A549 (cell line): ENCODE measurements at regions not wholly inside any gene's neighbourhood (a gene's known extent, or its start where the extent isn't known, plus 50 kb on each side); places are given as distances from the start of the nearest gene placed in this dataset.

Source experiments
- ATAC-seq, 2 experiments: fragments of 200-7000 bp in 1 of 2; fragments of >200 bp in 1 of 2; cut with Nextera tagmentation in 1 of 2; cut with Tn5 transposase in 1 of 2; 3 replicates each; pipeline versions ENCODE4 v1.8.0 to v1.9.1; 2018 to 2020; ENCODE audit warnings: mild to moderate bottlenecking in 1 of 2, moderate library complexity in 1 of 2
- CTCF ChIA-PET: fragments of 300-600 bp; sonication (Branson Sonifier 250); formaldehyde crosslinking; extraction: SDS; loops from one replicate; lab custom pipeline; 2021; ENCODE audit warnings: antibody characterized with exemption, inconsistent platforms; lab: Yijun Ruan, JAX
- POLR2A ChIA-PET: fragments of 350-600 bp; formaldehyde crosslinking; extraction: SDS; loops from one replicate; lab custom pipeline; 2021; ENCODE audit warnings: antibody characterized with exemption, inconsistent platforms; lab: Yijun Ruan, JAX
- DNase-seq, 2 experiments: peaks; one replicate each; pipeline versions ENCODE4 v3.0.0 to v3.0.0-alpha.2; 2011 to 2016; ENCODE audit warnings: low read depth in 1 of 2, low spot score in 1 of 2
- FAIRE-seq: peaks from 2 replicates; lab custom pipeline; 2011; peaks lifted over from hg19 to GRCh38; lab: Jason Lieb, UNC
- H3K27ac ChIP-seq, 2 experiments: fragments of >200 bp; sonication (Bioruptor Twin); formaldehyde crosslinking; 3 replicates each; pipeline ENCODE4 v1.5.1; 2016 to 2017
- H3K4me1 ChIP-seq: fragments of >200 bp; sonication (Bioruptor Twin); formaldehyde crosslinking; 3 replicates; pipeline ENCODE4 v1.6.1; 2016
- H3K4me2 ChIP-seq: fragments of >200 bp; sonication (Bioruptor Twin); formaldehyde crosslinking; 3 replicates; pipeline ENCODE4 v1.6.1; 2016
- H3K4me3 ChIP-seq: fragments of >200 bp; sonication (Bioruptor Twin); formaldehyde crosslinking; 3 replicates; pipeline ENCODE4 v1.5.1; 2016
- H3K9me3 ChIP-seq: fragments of >200 bp; sonication (Bioruptor Twin); formaldehyde crosslinking; 3 replicates; pipeline ENCODE4 v1.6.1; 2016
- BHLHE40 ChIP-seq: IDR thresholded peaks from 2 replicates; pipeline ENCODE4 v1.6.1; 2012; ENCODE audit warnings: low read depth, low read length, inconsistent platforms
- CBX2 ChIP-seq: fragments of 200-600 bp; sonication (generic); IDR thresholded peaks from 2 replicates; pipeline ENCODE4 v1.6.1; 2016; ENCODE audit warnings: low read depth, mild to moderate bottlenecking, borderline replicate concordance
- CBX8 ChIP-seq: fragments of 200-600 bp; sonication (generic); IDR thresholded peaks from 2 replicates; pipeline ENCODE4 v1.6.1; 2016
- CEBPB ChIP-seq, 2 experiments: fragments of >200 bp in 1 of 2; sonication (Bioruptor Twin) in 1 of 2; formaldehyde crosslinking in 1 of 2; IDR thresholded peaks; 2 replicates each; pipeline ENCODE4 v1.6.1; 2012 to 2016
- CHD4 ChIP-seq: fragments of 200-600 bp; sonication (generic); IDR thresholded peaks from 2 replicates; pipeline ENCODE4 v1.6.1; 2016; ENCODE audit warnings: antibody characterized with exemption, mild to moderate bottlenecking, borderline replicate concordance
- CTCF ChIP-seq: fragments of >200 bp; sonication (Bioruptor Twin); formaldehyde crosslinking; IDR thresholded peaks from 3 replicates; pipeline ENCODE4 v1.5.1; 2016
- E2F6 ChIP-seq: IDR thresholded peaks from 2 replicates; pipeline ENCODE4 v1.6.1; 2012; ENCODE audit warnings: low read depth, borderline replicate concordance
- EHF ChIP-seq: fragments of 250-450 bp; sonication (Bioruptor Pico); IDR thresholded peaks from 2 replicates; pipeline ENCODE4 v1.5.0; 2020; ENCODE audit warnings: mild to moderate bottlenecking
- EP300 ChIP-seq, 2 experiments: fragments of >200 bp; sonication (Bioruptor Twin); formaldehyde crosslinking; IDR thresholded peaks; 2 replicates in 1 of 2; 3 replicates in 1 of 2; pipeline ENCODE4 v1.6.1; 2016 to 2017
- HEYL ChIP-seq: fragments of 250-450 bp; sonication (Bioruptor Pico); IDR thresholded peaks from 2 replicates; pipeline ENCODE4 v1.8.0; 2021; ENCODE audit warnings: mild to moderate bottlenecking, moderate library complexity
- HOXB13 ChIP-seq: fragments of 250-450 bp; sonication (Bioruptor Pico); IDR thresholded peaks from 2 replicates; pipeline ENCODE4 v1.5.0; 2020; ENCODE audit warnings: low read depth, mild to moderate bottlenecking, moderate library complexity
- JUN ChIP-seq, 2 experiments: fragments of >200 bp; sonication (Bioruptor Twin); formaldehyde crosslinking; IDR thresholded peaks; 2 replicates in 1 of 2; 3 replicates in 1 of 2; pipeline ENCODE4 v1.6.1; 2016 to 2017
- KDM5A ChIP-seq: fragments of 200-600 bp; sonication (generic); IDR thresholded peaks from 2 replicates; pipeline ENCODE4 v1.6.1; 2016; ENCODE audit warnings: antibody characterized with exemption, mild to moderate bottlenecking
- PHF8 ChIP-seq: fragments of 200-600 bp; sonication (generic); IDR thresholded peaks from 2 replicates; pipeline ENCODE4 v1.6.1; 2016; ENCODE audit warnings: low read depth, mild to moderate bottlenecking, antibody characterized with exemption, moderate library complexity, borderline replicate concordance
- RAD21 ChIP-seq, 2 experiments: fragments of >200 bp in 1 of 2; sonication (Bioruptor Twin) in 1 of 2; formaldehyde crosslinking in 1 of 2; IDR thresholded peaks in 1 of 2; conservative IDR thresholded peaks in 1 of 2; 2 replicates in 1 of 2; 3 replicates in 1 of 2; pipeline ENCODE4 v1.6.1; 2012 to 2018; ENCODE audit warnings: inconsistent platforms in 1 of 2
- RARB ChIP-seq: fragments of 250-450 bp; sonication (Bioruptor Pico); IDR thresholded peaks from 2 replicates; pipeline ENCODE4 v1.8.0; 2021; ENCODE audit warnings: mild to moderate bottlenecking, moderate library complexity
- RCOR1 ChIP-seq: fragments of 150-350 bp; IDR thresholded peaks from 2 replicates; pipeline ENCODE4 v1.6.1; 2014; ENCODE audit warnings: antibody characterized with exemption, low read length, low read depth
- RFX5 ChIP-seq: fragments of 450-650 bp; IDR thresholded peaks from 2 replicates; pipeline ENCODE4 v1.7.1; 2014; ENCODE audit warnings: antibody characterized with exemption, mild to moderate bottlenecking, moderate library complexity
- RNF2 ChIP-seq: fragments of 200-600 bp; sonication (generic); IDR thresholded peaks from 2 replicates; pipeline ENCODE4 v1.6.1; 2016; ENCODE audit warnings: low read depth, mild to moderate bottlenecking, antibody characterized with exemption, moderate library complexity, borderline replicate concordance
- TFCP2L1 ChIP-seq: fragments of 250-450 bp; sonication (Bioruptor Pico); IDR thresholded peaks from 2 replicates; pipeline ENCODE4 v1.5.0; 2021; ENCODE audit warnings: mild to moderate bottlenecking
- ZNF302 ChIP-seq: fragments of 250-450 bp; sonication (Bioruptor Pico); IDR thresholded peaks from 2 replicates; pipeline ENCODE4 v1.9.0; 2021; ENCODE audit warnings: inconsistent platforms, mild to moderate bottlenecking, moderate library complexity
- ZSCAN20 ChIP-seq: fragments of 250-450 bp; sonication (Bioruptor Pico); IDR thresholded peaks from 2 replicates; pipeline ENCODE4 v1.8.0; 2022; ENCODE audit warnings: mild to moderate bottlenecking, moderate library complexity
- WGBS: methylation state at CpG from one replicate; pipeline ENCODE4 v1.1.6; 2017; ENCODE audit errors: missing lambda C conversion rate; 5-methylcytosine and 5-hydroxymethylcytosine counted together
- TF ChIP-seq, protein P1 (sequence below): IDR thresholded peaks from 2 replicates; pipeline ENCODE4 v1.6.1; 2012
- TF ChIP-seq, protein P2 (sequence below): fragments of 450-650 bp; IDR thresholded peaks from 2 replicates; pipeline ENCODE4 v1.6.1; 2014; ENCODE audit warnings: antibody characterized with exemption
- TF ChIP-seq, protein P3 (sequence below): fragments of >200 bp; sonication (Bioruptor Twin); formaldehyde crosslinking; IDR thresholded peaks from 3 replicates; pipeline ENCODE4 v1.6.1; 2016
- TF ChIP-seq, protein P4 (sequence below): IDR thresholded peaks from 2 replicates; pipeline ENCODE4 v1.6.1; 2012
- TF ChIP-seq, protein P5 (sequence below): fragments of 150-350 bp; IDR thresholded peaks from 2 replicates; pipeline ENCODE4 v1.6.1; 2014; ENCODE audit warnings: low read depth, mild to moderate bottlenecking, low read length

DNA sequence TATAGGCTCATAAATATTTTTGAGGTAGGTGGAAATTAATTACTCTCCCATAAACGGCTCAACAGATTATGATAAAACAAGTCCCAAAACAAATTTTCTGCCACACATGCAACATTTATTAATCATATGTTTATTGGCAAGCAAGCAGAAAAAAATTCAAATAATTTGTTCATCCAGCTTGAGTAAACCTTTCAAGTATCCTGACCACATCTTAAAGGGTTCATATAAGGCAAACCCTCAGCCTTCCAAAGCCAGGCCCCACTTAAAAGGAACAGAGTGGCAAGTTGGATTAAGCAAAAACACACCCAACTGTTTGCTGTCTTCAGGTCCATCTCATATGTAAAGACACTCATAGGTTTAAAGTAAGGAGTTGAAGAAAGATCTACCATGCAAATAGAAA lies 1042.3 kb downstream of the DIPK2A start:
- ATAC-seq: no peak
- no peak for FAIRE-seq
- WGBS: 17% methylated on average over 1 of the region's 1 CpG

GRCh38 chr3:145015253-145015652 lies 1043.6 kb downstream of the DIPK2A start:
- TF ChIP-seq RARB (CRISPR knock-in tag) (no peak), E2F6 (no peak), HOXB13 (CRISPR knock-in tag) (no peak), RAD21 (conservative IDR thresholded peaks at IDR 0.05 in 1 of 2, IDR thresholded peaks at IDR 0.05 in 1 of 2) (no peak), RNF2 (no peak), CBX2 (no peak), PHF8 (no peak), CBX8 (no peak), TFCP2L1 (CRISPR knock-in tag) (no peak), ZSCAN20 (CRISPR knock-in tag) (no peak), BHLHE40 (no peak), CTCF (no peak), RCOR1 (no peak), HEYL (CRISPR knock-in tag) (no peak), ZNF302 (CRISPR knock-in tag) (no peak)
- TF ChIP-seq, protein P1, sequence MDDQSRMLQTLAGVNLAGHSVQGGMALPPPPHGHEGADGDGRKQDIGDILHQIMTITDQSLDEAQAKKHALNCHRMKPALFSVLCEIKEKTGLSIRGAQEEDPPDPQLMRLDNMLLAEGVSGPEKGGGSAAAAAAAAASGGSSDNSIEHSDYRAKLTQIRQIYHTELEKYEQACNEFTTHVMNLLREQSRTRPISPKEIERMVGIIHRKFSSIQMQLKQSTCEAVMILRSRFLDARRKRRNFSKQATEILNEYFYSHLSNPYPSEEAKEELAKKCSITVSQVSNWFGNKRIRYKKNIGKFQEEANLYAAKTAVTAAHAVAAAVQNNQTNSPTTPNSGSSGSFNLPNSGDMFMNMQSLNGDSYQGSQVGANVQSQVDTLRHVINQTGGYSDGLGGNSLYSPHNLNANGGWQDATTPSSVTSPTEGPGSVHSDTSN: no peak
- TF ChIP-seq, protein P2, sequence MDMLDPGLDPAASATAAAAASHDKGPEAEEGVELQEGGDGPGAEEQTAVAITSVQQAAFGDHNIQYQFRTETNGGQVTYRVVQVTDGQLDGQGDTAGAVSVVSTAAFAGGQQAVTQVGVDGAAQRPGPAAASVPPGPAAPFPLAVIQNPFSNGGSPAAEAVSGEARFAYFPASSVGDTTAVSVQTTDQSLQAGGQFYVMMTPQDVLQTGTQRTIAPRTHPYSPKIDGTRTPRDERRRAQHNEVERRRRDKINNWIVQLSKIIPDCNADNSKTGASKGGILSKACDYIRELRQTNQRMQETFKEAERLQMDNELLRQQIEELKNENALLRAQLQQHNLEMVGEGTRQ: no peak
- TF ChIP-seq, protein P3, sequence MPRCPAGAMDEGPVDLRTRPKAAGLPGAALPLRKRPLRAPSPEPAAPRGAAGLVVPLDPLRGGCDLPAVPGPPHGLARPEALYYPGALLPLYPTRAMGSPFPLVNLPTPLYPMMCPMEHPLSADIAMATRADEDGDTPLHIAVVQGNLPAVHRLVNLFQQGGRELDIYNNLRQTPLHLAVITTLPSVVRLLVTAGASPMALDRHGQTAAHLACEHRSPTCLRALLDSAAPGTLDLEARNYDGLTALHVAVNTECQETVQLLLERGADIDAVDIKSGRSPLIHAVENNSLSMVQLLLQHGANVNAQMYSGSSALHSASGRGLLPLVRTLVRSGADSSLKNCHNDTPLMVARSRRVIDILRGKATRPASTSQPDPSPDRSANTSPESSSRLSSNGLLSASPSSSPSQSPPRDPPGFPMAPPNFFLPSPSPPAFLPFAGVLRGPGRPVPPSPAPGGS: no peak
- TF ChIP-seq, protein P4, sequence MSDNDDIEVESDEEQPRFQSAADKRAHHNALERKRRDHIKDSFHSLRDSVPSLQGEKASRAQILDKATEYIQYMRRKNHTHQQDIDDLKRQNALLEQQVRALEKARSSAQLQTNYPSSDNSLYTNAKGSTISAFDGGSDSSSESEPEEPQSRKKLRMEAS: no peak
- TF ChIP-seq, protein P5, sequence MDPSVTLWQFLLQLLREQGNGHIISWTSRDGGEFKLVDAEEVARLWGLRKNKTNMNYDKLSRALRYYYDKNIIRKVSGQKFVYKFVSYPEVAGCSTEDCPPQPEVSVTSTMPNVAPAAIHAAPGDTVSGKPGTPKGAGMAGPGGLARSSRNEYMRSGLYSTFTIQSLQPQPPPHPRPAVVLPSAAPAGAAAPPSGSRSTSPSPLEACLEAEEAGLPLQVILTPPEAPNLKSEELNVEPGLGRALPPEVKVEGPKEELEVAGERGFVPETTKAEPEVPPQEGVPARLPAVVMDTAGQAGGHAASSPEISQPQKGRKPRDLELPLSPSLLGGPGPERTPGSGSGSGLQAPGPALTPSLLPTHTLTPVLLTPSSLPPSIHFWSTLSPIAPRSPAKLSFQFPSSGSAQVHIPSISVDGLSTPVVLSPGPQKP: no peak
- Histone ChIP-seq H3K27ac (no peak overlapping the region), H3K9me3 (no peaks in the 10 kb centered on the region), H3K4me1 (no peaks in the 10 kb centered on the region), H3K4me2 (no peak overlapping the region), H3K4me3 (no peak overlapping the region)
- 31% methylated on average over 1 of the region's 1 CpG for WGBS
- FAIRE-seq: no peak
- DNase-seq: no peak
- no peak for ATAC-seq
- POLR2A ChIA-PET: no interaction called here
- CTCF ChIA-PET: no interaction called here

More for the DNA sequence above, 1042.3 kb downstream of the DIPK2A start:
- POLR2A ChIA-PET: no interaction called here
- Histone ChIP-seq H3K4me3 (no peak overlapping the region), H3K4me1 (no peaks in the 10 kb centered on the region)
- DNase-seq: no peak
- CTCF ChIA-PET: no interaction called here
- TF ChIP-seq EP300 (IDR thresholded peaks at IDR 0.05) (no peak), JUN (IDR thresholded peaks at IDR 0.05) (no peak), HOXB13 (CRISPR knock-in tag) (no peak), RFX5 (no peak), CHD4 (no peak), CEBPB (IDR thresholded peaks at IDR 0.05) (no peak), CBX2 (no peak), KDM5A (no peak), EHF (CRISPR knock-in tag) (no peak)
- TF ChIP-seq, protein P1: no peak
- TF ChIP-seq, all 56 proteins: peak for 0
- no peak overlapping the region for H3K27ac ChIP-seq
- no peak overlapping the region for H3K4me2 ChIP-seq
- H3K9me3 ChIP-seq: no peaks in the 10 kb centered on the region
